ENCODE measurements at regions not wholly inside any gene's neighbourhood (a gene's known extent, or its start where the extent isn't known, plus 50 kb on each side); places are given as distances from the start of the nearest gene placed in this dataset.

DNA sequence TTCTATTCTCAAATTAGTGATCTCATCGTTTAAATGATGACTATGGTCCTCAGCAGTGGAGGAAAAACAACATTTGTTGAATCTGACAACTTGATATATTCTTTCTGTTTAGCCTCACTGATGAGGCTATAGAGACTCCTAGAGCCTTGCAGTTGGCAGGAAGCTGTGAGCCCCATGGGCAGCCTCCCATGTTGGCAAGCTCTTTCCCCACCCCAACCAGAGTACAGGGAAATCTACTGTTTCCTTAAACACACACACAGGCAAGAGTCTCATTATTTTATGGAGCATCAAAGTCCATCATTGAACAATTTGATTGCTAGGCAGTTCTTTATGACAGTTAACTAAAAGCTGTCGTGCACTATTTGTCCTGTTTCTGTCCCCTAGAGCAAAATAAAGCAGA lies 498.2 kb upstream of the CITED2 start:
- TF ChIP-seq POLR2AphosphoS5 (IDR thresholded peaks at IDR 0.05) (no peak), POLR2A (IDR thresholded peaks at IDR 0.05) (no peak), EP300 (IDR thresholded peaks at IDR 0.05) (no peak)
- TF ChIP-seq, protein P1, sequence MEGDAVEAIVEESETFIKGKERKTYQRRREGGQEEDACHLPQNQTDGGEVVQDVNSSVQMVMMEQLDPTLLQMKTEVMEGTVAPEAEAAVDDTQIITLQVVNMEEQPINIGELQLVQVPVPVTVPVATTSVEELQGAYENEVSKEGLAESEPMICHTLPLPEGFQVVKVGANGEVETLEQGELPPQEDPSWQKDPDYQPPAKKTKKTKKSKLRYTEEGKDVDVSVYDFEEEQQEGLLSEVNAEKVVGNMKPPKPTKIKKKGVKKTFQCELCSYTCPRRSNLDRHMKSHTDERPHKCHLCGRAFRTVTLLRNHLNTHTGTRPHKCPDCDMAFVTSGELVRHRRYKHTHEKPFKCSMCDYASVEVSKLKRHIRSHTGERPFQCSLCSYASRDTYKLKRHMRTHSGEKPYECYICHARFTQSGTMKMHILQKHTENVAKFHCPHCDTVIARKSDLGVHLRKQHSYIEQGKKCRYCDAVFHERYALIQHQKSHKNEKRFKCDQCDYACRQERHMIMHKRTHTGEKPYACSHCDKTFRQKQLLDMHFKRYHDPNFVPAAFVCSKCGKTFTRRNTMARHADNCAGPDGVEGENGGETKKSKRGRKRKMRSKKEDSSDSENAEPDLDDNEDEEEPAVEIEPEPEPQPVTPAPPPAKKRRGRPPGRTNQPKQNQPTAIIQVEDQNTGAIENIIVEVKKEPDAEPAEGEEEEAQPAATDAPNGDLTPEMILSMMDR (IDR thresholded peaks at IDR 0.05) = no peak
